Right ventricle myocardium inferior (tissue), 1 donor: ENCODE measurements at regions not wholly inside any gene's neighbourhood (a gene's known extent, or its start where the extent isn't known, plus 50 kb on each side); places are given as distances from the start of the nearest gene placed in this dataset.
"Not testable (repeated sequence)": the region's sequence is repeated elsewhere in the genome, so short reads cannot be mapped to it uniquely, and the experiment has no call there.

Experiments
- ATAC-seq: fragments of 200-7000 bp; cut with Tn5 transposase; one replicate; pipeline ENCODE4 v1.9.1; 2020; ENCODE audit warnings: mild to moderate bottlenecking, moderate library complexity
- DNase-seq: peaks from one replicate; pipeline ENCODE4 v3.0.0; 2021; ENCODE audit errors: missing footprints
- intact Hi-C: fragments of 100-400 bp; cut with DNase I; formaldehyde crosslinking; loops from one replicate; pipeline ENCODE4 v1.11.0; 2022
- donor health status: DM: no; HTN: yes; CAD: no; lungs with severe emphysema.

DNA sequence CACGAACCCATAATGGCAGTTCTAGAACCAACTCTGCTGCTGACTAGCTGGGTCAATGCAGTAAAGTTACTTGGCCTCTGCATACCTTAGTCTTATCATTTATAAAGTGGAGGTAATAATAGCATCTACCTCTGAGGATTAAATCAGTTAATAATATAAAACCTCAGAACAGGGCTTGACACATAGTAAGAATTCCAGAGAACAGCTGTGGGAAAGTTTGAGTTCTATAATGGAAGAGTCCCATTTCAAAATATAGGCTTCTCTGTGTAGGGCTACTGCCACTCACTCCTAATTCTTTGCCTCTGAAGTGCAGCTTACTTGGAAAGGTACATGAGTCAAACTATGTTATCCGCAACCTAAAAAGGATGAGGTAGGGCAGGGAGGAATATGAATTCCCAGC lies 269.2 kb upstream of the PRKD1 start:
- no peak for ATAC-seq
- intact Hi-C loops: no loop called here
- DNase-seq: no peak

- intact Hi-C loops, ATAC-seq, DNase-seq: not testable (repeated sequence)
Observed at GRCh38 chr14:30198720-30199119, 271.1 kb upstream of the PRKD1 start.

DNA sequence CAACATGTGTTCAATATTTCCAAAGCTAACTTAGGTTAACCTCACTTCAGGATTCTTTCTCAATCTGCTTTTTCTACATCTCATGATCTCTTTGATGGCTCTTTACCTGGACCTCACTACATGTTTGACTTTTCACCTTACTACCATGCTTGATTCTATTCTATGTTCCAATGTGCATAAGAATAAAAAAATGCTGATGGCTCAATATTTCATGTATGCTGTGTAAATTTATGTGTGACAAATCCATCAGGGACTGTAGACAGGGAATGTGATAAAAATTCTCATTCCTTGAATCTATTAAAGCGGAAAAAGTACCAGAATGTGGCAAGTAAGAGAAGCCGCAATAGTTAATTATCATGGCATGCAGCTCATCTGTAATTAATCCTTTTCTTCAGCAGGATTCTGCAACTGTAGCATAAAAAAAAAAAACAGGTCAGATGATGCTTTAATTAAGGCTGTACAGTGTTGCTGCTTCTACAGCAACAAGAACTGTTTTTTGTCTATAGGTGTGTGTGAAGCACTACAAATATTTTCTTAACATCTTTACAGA lies 276.9 kb upstream of the PRKD1 start:
- ATAC-seq: no peak
- intact Hi-C loops: no loop called here

GRCh38 chr14:30209136-30209535 lies 281.5 kb upstream of the PRKD1 start:
- intact Hi-C loops: no loop called here
- DNase-seq: no peak
- no peak for ATAC-seq

More for the DNA sequence above, 276.9 kb upstream of the PRKD1 start:
- DNase-seq: no peak

DNA sequence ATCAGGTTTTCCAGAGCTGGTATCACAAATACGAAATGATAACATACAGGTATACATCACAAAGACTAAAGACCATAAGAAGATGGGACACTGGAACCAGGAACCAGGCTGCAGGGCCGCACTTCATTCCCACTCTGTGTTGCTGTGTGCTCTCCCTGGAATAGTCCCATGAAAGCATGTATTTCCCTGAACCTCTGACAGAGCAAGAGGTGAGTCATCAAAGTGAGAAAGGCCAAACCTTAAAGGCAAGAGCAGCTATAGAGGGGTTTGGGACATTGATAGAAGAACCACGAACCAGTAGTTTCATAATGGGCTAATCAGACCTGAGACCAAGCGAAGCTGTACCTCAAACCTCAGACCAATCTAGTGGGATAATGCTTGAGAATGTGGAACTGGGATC lies 283.0 kb upstream of the PRKD1 start:
- ATAC-seq (no peak), DNase-seq (no peak)
- intact Hi-C loops: loop anchor here (5.0 kb wide), 1 partner anchor 1458 kb away; no protein-coding TSS in a partner anchor

- DNase-seq: no peak
- no peak for ATAC-seq
- intact Hi-C loops: loop anchor here (5.0 kb wide), 1 partner anchor 1459 kb away; no protein-coding TSS in a partner anchor
Observed at GRCh38 chr14:30211326-30211725, 283.7 kb upstream of the PRKD1 start.

GRCh38 chr14:30214014-30214413 lies 286.4 kb upstream of the PRKD1 start:
- intact Hi-C loops: loop anchor here (2.0 to 5.0 kb wide), 2 partner anchors 663 to 1462 kb away; no protein-coding TSS in a partner anchor
- no peak for DNase-seq
- ATAC-seq: no peak

GRCh38 chr14:30214461-30215090 lies 286.9 kb upstream of the PRKD1 start:
- DNase-seq: no peak
- ATAC-seq: peak; percentile 44
- intact Hi-C loops: loop anchor here (2.0 to 5.0 kb wide), 2 partner anchors 664 to 1462 kb away; no protein-coding TSS in a partner anchor

DNA sequence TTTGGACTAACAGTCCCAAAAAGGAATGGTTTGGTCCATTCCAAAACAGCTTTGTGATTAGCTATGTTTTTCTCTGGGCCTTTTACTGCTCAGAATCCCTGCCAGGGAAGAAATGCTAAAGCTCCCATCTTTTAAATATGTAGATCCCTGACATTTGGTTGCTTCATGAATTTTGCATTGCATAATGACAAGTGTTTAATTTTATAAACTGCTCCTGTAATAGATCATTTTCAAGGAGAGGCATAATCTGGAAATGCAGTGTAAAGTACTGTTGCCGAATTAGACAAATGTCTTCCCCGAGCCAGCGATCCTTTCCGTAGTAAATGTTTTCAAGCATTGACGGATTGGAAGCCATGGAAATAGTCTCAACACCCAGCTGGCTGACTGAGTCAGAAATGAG lies 291.3 kb upstream of the PRKD1 start:
- intact Hi-C loops: no loop called here
- no peak for ATAC-seq
- no peak for DNase-seq

GRCh38 chr14:30221546-30221945 lies 293.9 kb upstream of the PRKD1 start:
- DNase-seq (no peak), ATAC-seq (no peak)
- intact Hi-C loops: no loop called here

DNA sequence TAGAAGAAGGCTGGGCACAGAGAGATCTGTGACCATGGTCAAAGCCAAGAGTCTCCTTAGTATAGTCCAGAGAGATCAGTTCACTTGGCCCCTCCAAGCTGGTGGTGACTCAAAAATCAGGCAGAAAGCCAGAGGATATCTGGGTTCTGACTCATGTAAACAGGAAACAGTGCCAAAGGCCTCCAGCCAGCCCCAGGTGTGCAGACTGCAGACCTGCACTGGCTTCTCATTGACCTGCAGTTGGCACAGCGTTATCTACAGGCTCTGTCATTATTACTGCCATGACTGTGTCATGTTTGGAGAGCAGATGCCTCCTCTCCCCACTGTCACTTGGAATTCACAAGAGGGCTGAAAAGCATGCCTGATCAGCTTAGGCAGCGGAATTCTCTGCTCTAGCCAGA lies 295.7 kb upstream of the PRKD1 start:
- intact Hi-C loops: no loop called here
- no peak for DNase-seq
- ATAC-seq: peak; percentile 72

GRCh38 chr14:30223966-30224365 lies 296.3 kb upstream of the PRKD1 start:
- no peak for ATAC-seq
- DNase-seq: no peak
- intact Hi-C loops: no loop called here

DNA sequence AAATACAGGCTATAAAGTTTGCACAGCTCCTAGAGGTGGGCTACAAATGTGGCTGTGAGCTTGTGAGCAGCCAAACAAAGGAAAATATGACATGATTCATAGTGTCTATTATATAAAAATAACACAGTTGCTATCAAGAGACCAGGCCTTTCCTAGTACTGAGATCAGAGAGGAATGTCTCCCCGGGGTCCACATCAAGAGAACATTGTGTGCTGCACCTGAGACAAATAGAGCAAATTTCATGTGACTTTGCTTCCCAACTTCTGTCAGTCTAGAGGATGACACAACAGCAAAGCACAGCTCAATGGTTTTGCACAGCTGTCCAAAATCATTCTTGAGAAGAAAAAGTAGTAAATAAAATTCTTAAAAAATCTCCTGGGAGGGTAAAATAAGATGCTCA lies 297.5 kb upstream of the PRKD1 start:
- intact Hi-C loops: no loop called here
- ATAC-seq: peak; percentile 32
- no peak for DNase-seq

DNA sequence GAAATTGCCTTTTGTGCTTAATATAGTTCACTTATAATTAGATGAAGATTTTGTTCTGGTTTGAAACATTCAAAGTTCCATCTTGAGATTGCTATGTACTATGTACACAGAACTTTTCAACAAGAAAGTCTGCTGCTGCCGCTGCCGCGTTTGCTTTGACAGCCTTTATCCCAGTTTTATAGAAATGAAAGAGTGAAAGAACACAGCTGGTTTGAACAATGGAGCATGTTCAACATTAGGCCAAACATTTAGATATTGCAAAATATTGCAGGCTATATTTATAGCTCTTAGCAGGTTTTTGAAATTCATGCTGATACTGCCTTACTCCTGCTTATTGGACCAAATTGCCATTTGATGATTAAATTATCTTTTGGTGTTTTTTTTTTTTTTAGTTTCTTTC lies 299.8 kb upstream of the PRKD1 start:
- intact Hi-C loops: no loop called here
- DNase-seq (no peak), ATAC-seq (peak; percentile 85)

DNA sequence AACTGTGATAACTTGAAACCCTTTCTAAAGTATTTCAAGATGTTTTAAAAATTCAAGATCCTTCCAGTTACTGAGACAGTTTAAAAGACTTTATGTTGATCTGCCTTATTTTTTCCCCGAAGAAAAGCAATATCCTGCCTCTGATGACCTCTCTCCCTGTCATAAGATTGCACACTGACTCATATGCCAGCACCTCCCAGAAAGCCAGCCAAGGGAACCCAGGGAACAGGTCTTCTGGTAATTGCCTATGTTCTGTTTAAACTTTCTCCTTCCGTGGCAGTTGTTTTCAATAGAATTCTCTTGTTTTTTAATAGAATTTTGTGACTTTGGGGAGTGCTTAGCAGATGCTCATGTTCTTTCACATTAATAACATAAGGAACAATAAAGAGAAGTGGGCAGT lies 300.2 kb upstream of the PRKD1 start:
- peak; percentile 50 for ATAC-seq
- DNase-seq: no peak
- intact Hi-C loops: no loop called here

- DNase-seq (no peak), ATAC-seq (no peak)
- intact Hi-C loops: no loop called here
Observed at GRCh38 chr14:30230719-30231118, 303.1 kb upstream of the PRKD1 start.

GRCh38 chr14:30234966-30235365 lies 307.3 kb upstream of the PRKD1 start:
- ATAC-seq (no peak), DNase-seq (no peak)
- intact Hi-C loops: no loop called here

DNA sequence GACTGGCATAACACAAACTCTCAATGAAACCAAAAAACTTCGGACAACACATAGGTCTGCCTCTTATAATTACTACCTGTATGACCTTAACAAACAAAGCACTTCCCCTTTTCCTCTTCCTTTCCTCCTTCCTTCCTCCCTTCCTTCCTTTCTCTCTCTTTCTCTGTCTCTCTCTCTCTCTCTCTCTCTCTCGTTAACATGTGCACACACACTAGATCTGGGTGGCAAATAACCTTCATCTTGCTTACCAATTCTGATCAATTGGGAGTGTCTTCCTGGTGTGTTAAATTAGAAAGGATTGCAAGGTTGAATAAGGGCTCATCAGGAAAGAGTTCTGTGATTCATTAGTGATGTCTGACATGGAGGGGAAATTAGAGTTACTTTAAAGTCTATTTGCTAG lies 307.8 kb upstream of the PRKD1 start:
- DNase-seq: no peak
- intact Hi-C loops: no loop called here
- ATAC-seq: no peak

DNA sequence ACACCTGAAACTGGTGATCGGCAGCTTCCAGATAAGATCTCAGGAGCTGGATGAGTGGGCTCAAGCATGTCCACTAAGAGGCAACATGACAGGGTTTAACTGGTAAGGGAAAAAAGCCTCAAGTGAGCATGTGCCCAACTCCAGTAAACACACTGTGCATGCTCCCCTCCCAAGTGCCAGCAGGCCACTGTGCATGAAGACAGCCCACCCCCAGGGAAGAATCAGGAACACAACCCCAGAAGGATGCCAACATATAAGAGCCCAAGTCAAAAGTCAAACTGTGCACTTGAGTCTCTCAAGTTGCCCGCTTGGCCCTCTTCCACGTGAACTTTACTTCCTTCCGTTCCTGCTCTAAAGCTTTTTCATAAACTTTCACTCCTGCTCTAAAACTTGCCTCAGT lies 311.3 kb upstream of the PRKD1 start:
- no peak for ATAC-seq
- intact Hi-C loops: no loop called here
- DNase-seq: no peak

DNA sequence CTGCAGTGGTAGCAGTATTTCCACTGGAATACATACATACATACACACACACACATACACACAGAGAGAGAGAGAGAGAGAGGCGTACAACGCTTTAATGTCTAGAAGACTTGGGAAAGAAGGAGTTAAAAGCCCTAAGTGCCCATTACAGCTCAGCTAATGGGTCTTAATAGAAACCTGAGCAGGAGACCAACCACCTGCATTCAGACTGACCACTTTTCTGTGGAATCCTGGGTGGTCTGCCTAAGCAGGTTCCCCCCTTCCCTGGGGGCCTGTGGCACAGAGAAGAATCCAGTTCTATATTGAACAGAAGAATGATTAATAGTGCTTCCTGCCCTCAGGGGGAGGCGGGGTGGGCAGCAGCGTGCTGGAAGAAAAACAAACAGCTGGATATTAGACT lies 312.4 kb upstream of the PRKD1 start:
- DNase-seq (no peak), ATAC-seq (no peak)
- intact Hi-C loops: no loop called here

DNA sequence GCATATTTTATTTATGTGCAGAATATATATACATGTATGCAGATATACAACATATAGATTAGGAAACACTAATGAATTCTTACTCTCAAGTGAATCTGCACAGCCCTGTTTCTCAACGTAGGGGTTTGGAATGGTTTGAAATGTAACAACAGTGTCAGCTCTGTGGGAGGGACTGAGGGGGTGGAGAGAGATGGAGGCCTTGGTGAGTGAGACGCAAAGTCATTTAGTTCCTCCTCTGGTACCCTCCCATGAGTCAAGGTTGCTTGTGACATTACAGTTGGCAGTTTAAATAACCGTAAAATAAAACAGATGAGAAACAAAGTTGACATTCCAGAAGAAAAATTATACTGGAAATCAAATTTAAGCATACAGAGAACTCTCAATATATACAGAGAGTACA lies 313.0 kb upstream of the PRKD1 start:
- ATAC-seq (no peak), DNase-seq (no peak)
- intact Hi-C loops: no loop called here
